NB4 (cell line): ENCODE measurements at regions not wholly inside any gene's neighbourhood (a gene's known extent, or its start where the extent isn't known, plus 50 kb on each side); places are given as distances from the start of the nearest gene placed in this dataset.

ENCODE experiments used
- DNase-seq: peaks from one replicate; pipeline ENCODE4 v3.0.0; 2010; ENCODE audit warnings: low read depth
- H3K4me3 ChIP-seq: one replicate; pipeline ENCODE4 v1.5.1; 2011; ENCODE audit warnings: mild to moderate bottlenecking, low read depth, low read length, moderate library complexity
- CTCF ChIP-seq: IDR thresholded peaks from one replicate; pipeline ENCODE4 v1.5.1; 2012; ENCODE audit warnings: low read depth, low read length
- MAX ChIP-seq: IDR thresholded peaks from 2 replicates; pipeline ENCODE4 v1.6.1; 2011; ENCODE audit warnings: low read depth, low read length
- MYC ChIP-seq: IDR thresholded peaks from 2 replicates; pipeline ENCODE4 v1.6.1; 2011; ENCODE audit warnings: low read depth, low read length
- POLR2A ChIP-seq: IDR thresholded peaks from 2 replicates; pipeline ENCODE4 v1.6.1; 2011; ENCODE audit warnings: mild to moderate bottlenecking; ENCODE audit not compliant: insufficient read length; ENCODE audit errors: extremely low read depth

GRCh38 chr7:12939694-12940093 is 252.3 kb downstream of the ARL4A start:
- TF ChIP-seq MYC (no peak), POLR2A (no peak), MAX (no peak), CTCF (no peak)

GRCh38 chr7:12941512-12941911 is 254.1 kb downstream of the ARL4A start:
- no peak for TF ChIP-seq POLR2A
- no peak for TF ChIP-seq MYC
- no peak for TF ChIP-seq CTCF
- TF ChIP-seq MAX = no peak
- no peak for DNase-seq
- no peak overlapping the region for H3K4me3 ChIP-seq

More at GRCh38 chr7:12939694-12940093, 252.3 kb downstream of the ARL4A start:
- no peak for DNase-seq
- no peak overlapping the region for H3K4me3 ChIP-seq

- no peak for TF ChIP-seq CTCF
- no peak for TF ChIP-seq POLR2A
- no peak for TF ChIP-seq MAX
- TF ChIP-seq MYC = no peak
- H3K4me3 ChIP-seq = no peak overlapping the region
- no peak for DNase-seq
Observed at GRCh38 chr7:12942609-12943008, 255.2 kb downstream of the ARL4A start.

GRCh38 chr7:12943781-12944180 is 256.3 kb downstream of the ARL4A start:
- no peak for DNase-seq
- H3K4me3 ChIP-seq = no peak overlapping the region
- TF ChIP-seq POLR2A = no peak
- TF ChIP-seq CTCF = no peak
- TF ChIP-seq MYC = no peak
- no peak for TF ChIP-seq MAX

- no peak overlapping the region for H3K4me3 ChIP-seq
- no peak for DNase-seq
Observed at GRCh38 chr7:12945901-12946300, 258.5 kb downstream of the ARL4A start.

More at GRCh38 chr7:12945901-12946300, 258.5 kb downstream of the ARL4A start:
- TF ChIP-seq CTCF (no peak), MYC (no peak), MAX (no peak), POLR2A (no peak)
